HG02759 (cell line): ENCODE measurements at regions not wholly inside any gene's neighbourhood (a gene's known extent, or its start where the extent isn't known, plus 50 kb on each side); places are given as distances from the start of the nearest gene placed in this dataset.

Experiments used
- ATAC-seq: cut with Tn5 transposase; IDR thresholded peaks from one replicate; pipeline ENCODE4 v1.9.1; 2021; ENCODE audit warnings: mild to moderate bottlenecking, moderate library complexity; ENCODE audit not compliant: unreplicated experiment

DNA sequence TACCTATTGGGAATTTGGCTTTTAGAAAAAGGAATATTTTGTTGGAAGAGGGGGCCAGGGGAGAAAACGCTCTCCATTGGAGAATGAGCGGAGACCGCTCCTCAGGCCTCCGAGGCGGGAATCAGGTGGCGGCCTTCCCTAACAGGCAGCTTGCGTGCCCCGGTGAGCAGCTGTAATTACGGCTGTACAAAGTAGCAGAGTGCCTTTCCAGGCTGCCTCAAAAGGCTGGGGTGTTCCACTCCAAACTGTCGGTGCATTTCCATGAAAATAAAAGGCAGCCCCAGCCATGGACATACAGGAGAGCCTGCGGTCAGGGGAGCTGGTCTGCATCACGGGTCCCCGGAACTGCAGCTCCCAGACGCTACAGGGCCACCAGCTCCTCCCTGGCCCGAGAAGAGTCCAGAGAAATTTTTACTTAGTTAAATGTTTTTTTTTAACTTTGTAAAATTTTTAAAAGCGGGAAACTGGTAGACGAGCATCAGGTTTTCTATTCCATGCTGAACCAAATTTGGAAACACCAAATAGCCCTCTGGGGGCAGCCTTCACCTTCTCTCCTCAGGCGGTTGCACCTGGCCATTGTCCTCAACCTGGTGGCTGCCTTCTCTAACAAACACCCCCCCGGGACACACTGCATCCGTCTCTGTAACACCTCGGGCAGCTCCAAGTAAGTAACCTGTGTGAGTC lies 209.3 kb upstream of the SALL3 start:
- no peak for ATAC-seq

DNA sequence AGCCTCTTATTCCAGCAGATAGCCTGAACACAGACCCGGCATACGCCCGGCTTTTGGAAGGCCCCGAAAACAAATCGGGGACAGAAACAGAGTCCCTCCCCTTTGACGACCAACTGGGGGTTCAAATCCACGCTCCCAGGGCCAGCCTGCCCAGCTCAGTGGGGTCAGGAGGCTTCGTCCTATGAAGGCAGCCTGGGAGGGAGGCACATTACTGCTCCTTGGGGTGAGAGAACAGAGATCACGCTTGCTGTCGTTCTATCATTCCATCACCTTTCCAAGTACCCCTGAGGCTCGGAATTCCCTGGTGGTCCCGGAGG lies 208.8 kb upstream of the SALL3 start:
- ATAC-seq, result no peak

DNA sequence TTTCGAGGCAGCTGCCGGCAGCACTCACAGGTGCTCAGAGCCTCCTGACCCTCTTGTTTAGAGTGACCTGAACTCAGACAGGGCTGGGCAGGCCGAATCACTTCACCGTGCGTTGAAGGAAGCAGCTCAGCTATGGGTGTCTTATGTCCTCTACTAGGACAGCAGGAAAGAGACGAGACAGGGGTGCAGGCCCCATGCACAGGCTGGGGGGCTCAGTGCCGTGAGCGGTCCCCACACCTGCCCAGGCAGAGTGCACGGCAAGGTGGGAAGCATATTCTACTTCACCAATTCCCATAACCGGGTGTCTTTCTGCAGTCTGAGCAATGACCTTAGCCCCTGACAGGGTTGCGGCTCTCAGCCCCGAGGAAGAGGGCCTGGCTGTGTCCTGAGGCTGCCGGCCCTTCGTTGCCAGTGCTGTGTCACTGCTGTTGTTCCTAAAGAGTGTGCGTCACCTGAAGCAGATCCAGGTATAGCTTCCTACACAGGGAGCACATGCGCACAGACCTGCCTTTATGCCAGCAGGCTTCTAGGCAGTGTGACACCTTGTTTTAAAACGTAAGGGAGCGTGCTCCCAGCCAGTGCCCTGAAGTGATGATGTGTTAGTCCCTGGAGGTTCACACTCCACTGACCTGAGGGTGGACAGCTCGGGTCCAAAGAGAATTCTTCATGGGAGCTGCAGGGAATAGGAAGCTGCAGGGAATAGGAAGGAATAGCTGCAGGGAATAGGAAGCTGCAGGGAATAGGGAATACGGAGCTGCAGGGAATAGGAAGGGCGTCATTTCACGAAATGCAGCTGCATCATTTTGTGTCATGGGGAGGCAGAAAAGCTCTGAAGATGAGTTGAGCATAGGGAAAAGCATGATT lies 207.9 kb upstream of the SALL3 start:
- no peak for ATAC-seq

DNA sequence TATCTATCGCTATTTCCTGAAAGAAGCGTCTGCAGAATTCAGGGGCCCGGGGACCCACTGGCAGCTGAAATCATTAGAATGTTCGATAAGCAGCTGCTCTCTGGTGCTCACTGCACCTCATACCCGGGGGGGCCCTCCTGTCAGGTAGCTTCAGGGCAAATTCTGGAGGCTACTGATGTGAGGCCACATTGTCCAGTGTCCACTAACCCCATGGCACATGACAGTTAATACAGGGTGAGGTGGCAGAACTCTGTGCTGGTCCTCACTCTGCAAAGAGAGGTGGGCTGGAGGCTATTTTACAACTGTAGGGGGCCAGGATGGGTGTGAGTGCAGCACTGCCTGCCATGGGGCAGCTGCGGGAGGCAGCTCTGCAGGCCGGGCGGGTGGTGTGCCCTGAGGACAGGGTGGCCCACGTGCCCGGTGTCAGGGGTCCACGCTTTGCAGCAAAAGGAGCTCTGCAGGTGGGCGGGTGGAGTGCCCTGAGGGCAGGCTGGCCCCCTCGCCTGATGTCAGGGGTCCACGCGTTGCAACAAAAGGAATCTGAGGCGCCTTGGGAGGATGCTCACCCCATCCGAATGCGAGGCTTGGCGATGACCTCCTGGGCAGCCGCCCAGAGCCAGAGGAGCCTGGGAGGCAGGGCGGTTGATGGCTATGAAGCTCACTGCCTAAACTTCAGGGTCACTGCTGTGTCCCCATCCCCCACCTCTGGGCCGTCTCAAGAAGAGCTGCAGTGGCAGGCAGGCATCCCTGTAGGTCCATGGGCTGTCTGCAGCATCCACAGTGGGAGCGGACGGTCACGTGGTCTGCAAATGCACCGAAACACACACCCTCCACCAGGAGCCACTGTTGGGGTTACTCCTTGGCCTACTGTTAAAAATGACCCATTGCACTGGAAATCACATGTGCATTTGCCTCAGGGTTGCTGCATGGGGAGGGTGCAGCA lies 207.0 kb upstream of the SALL3 start:
- no peak for ATAC-seq

DNA sequence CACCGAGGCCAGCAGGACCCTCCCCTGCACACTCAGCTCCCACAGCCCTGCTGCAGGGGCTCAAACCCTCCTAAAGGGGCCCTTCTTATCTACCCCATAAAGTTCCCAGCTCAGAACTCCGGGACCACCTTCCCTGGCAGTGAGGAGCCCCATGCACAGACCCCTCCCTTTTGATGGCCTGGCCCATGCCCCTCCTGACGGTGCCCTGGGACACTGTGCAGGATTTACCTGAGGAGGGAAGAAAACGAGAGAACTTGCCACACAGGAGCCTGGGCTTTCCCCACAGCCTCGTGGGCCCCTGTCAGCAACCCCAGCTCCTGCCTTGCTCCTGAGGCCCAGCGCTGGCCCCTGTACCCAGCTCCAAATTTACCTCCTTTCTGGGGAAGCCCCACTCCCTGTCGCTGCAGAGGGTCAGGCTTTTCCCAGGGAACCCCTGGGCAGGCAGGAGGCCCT lies 206.3 kb upstream of the SALL3 start:
- ATAC-seq, result no peak

DNA sequence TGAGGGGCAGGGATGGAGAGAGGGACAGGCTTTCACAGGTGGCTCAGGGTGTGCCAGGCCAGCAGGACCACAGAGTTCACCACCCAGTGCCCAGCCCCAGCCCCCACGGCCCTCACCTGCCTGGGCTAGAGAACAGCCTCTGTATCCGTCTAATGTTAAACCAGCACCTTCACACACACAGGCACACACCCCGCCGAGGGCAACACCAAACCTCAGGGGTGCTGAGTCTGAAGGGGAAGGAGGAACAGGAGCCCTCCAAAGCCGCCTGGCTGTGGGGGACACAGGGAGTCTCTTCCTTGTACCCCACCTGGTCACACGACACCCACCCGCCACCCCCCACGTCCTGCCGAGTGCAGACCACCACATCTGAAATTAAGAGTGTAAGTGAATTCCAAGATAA lies 205.8 kb upstream of the SALL3 start:
- no peak for ATAC-seq

DNA sequence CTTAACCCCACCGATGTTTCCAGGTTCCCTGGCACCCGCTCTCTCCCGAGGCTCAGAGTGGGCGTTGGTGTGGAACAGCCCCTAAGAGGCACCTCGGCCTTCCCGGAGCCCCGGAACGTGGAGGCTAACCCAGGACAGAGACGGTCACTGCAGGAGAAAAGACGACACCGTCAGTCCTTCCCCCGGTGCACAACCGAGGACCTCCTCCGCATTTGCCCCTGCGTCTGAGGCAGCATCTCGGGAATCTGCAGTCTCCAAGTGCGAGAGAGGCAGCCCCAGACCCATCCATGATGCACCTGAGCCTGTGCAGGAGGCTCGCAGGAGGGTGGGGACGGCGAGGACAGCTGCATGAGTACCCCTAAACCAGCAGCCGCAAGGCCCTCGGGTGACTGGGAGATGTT lies 204.9 kb upstream of the SALL3 start:
- no peak for ATAC-seq

DNA sequence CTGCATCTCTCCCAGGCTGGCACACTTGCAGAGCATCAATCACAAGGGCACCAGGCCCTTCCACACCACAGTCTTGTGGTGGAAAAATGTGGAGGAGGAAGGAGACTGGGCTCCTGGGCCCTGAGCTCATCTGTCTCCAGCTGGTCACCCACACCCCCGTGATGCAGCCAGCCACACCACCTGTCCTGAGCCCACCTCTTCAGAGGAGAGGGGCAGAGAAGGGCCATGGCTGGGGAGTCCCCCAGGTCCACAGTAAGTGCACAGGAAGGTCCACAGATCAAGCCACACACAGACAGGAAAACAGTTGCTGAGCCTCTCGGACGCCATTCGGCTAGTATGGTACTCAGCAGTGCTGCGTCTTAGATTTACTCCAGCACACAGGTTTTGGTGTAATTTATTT lies 203.5 kb upstream of the SALL3 start:
- ATAC-seq, result no peak

DNA sequence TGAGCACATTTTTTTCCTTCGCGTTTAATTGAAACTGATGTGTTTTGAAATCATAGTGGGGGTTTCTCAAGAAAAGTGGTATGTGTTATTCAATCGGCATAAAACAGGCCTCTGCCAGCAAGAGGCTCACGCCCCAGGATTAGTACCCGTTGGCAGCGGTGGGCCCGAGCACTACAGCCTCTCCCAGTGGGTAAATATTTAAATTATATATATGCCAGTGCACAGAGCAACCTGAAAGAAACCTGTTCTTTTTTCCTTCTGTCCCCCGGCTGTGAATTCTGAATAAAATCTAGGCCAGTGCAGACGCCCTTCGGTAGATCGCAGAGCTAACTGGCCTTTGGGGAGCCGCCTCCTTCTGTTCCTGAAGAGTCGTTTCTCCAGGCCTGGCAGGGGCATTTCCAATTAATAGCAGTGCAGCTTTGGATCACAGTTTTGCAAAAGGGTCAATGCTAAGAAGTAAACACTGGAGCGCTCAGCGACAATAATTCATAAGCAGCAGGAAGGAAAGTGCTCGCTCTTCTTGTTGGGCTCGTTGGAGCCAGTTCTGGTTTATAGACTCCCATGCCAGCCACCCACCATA lies 202.8 kb upstream of the SALL3 start:
- no peak for ATAC-seq

DNA sequence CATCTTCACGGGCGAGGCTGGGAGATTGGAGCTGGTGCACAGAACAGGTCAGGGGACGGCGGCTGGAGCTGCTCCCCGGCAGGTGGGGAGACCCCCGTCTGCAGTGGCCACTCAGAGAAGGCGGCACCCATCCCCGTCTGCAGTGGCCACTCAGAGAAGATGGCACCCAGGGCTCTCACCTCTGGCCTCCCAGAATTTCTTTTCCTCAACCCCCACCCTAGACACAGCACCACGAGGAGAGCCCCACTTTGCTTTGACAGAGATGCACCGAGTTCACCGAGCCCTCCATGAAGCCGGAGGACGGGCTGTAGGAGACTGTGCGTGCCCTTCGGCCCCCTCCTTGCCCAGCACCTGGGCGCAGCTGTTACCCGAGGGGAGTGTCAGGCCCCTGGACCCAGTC lies 201.6 kb upstream of the SALL3 start:
- ATAC-seq, result no peak

DNA sequence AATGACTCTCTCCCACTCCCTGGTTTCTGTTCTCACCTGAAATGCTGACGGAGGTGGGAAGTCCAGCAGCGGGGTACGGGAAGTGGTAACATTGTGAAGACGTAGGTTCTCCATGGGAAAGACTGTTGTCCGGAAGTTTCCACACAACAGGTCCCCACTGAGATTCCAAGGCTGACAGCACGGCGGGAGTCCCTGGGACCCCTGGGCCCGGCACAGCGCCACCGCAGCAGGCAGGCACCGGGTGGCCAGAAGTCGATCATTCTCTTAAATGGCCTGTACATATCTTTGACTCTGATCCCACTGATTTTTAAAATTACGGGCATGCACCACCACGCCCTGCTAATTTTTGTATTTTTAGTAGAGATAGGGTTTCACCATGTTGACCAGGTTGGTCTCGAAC lies 201.0 kb upstream of the SALL3 start:
- no peak for ATAC-seq

DNA sequence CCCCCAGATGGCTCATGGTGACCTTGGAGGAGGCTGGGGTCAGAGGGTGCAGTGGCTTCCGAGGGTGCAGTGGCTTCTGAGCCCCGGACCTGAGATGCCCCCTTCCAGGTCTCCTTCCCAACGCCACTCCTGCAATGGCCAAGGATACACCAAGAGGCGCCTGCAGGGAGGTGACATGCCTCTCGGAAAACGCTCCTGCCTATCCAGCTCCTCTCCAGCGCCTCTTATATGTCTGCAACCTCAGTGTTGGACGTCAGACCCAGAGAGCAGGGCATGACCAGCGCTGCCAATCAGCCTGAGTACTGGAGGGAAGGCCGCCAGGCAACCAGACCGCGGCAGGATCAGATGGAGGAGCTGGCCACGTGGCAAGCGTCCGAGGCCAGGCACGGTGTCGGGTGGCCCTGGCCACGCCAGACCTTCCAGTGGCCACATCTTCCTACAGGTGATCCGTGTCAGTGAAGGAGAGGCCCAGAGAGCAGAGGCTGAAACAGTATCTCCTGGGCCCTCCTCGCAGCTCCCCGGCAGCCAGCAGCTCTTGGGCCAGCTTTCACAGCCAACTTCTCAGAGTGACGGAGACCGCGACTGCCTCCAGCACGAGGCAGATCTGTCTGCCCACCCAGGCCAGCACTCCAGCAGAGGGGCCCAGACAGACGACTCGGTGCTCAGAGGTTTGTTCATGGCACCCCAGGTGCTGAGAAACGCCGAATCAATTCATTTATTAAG lies 199.5 kb upstream of the SALL3 start:
- ATAC-seq, result no peak

DNA sequence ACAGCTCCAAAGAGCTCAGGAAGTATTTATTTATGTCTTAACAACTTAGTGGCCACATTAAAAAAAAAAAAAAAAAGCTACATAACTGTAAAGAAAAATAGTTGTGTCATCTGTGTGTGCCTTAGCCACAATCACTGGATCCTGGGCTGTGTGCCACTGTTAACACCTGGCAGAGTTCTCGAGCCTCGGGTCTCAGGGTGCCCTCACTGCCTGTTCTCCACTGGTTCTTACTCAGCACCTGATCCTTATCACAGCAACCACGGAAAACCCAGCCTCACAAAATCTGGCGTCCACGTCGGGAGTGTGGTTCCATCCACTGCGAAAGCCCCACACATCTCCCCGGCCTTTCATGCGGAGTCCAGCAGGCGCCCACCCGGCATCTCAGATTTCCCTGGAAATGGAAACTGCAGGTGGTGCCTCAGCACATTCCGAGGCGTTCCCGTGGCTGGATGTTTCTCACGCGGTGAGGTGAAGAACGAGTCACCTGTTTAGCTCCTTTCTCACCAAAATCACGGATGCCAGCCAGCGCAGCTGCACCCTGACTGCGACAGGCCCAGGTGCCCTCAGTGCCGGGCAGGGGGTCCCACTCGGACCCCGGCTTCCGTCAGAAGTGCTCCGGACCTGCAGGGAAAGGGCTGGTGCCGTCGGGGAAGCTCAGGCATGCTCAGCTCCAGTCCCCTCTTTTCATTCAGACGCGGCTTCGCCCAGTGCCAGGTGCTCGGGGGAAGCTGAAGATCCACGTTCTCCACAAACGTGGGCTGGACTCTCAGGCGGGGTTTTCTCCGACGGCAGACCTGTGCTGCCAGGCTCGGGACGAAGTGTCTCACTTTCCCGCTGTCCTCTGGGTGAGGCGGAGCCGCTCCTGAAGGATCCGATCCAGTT lies 198.7 kb upstream of the SALL3 start:
- ATAC-seq, result no peak

DNA sequence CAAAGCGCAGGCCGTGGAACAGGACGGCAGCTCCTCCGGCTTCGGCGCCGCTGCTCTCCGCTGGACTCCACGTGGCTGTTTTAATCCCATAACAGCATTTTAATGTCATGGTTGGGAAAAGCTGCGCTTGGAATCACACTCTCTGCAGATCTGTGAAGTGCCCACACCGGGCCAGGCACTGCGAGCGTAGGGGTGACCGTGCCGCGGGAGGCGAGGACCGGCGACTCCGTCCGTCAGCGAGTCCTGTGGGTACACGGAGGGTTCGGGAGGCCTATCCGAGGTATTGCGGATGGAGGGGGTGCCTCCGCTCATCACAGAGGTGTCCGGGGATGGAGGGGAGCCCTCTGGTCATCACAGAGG lies 198.0 kb upstream of the SALL3 start:
- no peak for ATAC-seq

DNA sequence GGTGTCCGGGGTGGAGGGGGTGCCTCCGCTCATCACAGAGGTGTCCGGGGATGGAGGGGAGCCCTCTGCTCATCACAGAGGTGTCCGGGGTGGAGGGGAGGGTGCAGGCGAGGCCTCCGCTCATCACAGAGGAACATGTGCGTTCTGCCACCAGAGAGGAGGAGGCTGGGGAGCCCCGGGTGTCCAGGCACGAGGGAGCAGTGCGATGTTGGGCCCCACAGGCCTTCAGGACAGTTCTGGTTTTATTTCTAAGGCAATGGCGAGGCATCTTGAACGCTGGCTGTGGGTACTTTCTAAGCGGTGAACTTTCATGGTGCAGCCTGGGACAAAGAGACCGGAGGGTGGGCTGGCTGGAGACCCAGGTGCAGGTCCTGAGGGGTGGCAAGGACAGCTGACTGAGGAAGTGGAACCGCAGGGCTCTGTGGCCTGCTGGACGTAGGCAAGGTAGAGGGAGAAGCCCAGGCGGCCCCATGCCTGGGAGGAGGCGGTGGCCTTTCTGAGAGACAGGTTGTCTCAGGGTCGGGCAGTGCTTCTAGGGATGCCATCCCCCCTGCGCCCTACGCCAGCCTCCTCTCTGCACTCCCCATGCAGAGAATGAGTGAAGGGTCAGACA lies 196.6 kb upstream of the SALL3 start:
- no peak for ATAC-seq

DNA sequence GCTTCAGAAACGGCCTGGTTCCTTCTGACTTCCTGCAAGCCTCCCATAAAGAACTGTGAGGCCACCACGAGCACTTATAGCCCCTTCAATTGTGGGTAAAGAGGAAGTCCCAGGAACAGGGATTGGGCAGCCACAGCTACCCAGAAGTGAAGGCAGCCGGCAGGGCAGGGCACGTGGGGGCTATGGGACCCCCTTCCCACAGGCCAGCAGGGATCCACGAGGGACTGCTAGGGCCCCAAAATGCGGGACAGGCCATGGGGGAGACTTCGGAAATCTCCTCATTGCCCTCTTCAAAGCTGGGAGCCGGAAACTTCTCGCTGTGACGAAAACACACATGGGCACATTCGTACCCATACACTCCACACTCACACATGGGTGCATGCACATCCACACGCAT lies 196.1 kb upstream of the SALL3 start:
- no peak for ATAC-seq

DNA sequence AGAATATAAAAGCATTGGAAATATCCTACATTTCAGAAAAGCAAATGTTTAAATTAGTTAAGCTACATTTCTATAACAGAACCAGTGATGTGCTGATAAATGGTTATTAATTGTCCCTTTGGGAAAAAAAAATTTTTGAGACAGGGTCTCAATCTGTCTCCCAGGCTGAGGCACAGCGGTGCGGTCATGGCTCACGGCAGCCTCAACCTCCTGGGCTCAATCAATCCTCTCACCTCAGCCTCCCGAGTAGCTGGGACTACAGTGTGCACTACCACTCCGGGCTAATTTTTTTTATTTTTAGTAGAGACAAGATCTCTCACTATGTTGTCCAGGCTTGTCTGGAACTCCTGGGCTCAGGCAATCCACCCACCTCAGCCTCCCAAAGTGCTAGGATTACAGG lies 194.8 kb upstream of the SALL3 start:
- no peak for ATAC-seq

DNA sequence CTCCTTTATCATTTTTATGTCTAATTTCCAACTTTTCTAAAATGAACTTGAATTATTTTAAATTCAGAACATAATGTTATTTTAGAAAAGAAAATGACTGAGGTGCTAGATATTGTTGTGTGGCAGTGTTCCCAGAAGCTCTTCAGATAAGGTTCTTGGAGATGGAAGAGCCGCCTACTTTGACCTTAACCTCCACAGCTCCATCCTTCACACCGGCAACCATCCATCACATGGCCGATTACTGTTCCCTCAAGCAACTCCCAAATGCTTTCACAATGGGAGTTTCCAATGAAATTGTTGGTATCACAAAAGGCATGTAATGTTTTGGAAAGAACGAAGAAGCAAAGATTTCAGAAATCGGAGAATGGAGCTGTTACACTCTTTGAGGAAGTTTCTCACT lies 193.9 kb upstream of the SALL3 start:
- no peak for ATAC-seq

DNA sequence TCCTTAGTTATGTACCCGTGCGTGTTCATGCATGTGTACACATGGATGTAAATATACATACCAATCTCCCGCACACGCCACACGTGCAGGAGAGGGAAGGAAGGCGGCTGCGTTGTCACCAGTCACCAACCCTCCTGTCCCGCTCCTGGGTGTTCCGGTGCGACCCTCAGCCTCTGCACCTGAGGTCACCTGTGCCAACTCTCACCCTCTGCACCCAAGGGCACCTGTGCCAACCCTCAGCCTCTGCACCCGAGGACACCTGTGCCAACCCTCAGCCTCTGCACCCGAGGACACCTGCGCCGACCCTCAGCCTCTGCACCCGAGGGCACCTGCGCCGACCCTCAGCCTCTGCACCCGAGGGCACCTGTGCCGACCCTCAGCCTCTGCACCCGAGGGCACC lies 192.8 kb upstream of the SALL3 start:
- ATAC-seq, result no peak
